GM21619 (cell line): ENCODE measurements at regions not wholly inside any gene's neighbourhood (a gene's known extent, or its start where the extent isn't known, plus 50 kb on each side); places are given as distances from the start of the nearest gene placed in this dataset.
"Not testable (repeated sequence)": the region's sequence is repeated elsewhere in the genome, so short reads cannot be mapped to it uniquely, and the experiment has no call there.

Experiments used
- ATAC-seq: cut with Tn5 transposase; IDR thresholded peaks from one replicate; pipeline ENCODE4 v1.9.1; 2021; ENCODE audit not compliant: unreplicated experiment

- not testable (repeated sequence) for ATAC-seq
These were observed 357.5 kb downstream of the CNTNAP3B start for GRCh38 chr9:41771693-41772092.

GRCh38 chr9:41754822-41755221 is 374.4 kb downstream of the CNTNAP3B start:
- not testable (repeated sequence) for ATAC-seq

GRCh38 chr9:41754403-41754802 is 374.8 kb downstream of the CNTNAP3B start:
- ATAC-seq = not testable (repeated sequence)

GRCh38 chr9:41741897-41742296 is 387.3 kb downstream of the CNTNAP3B start:
- ATAC-seq = not testable (repeated sequence)

- not testable (repeated sequence) for ATAC-seq
These were observed 388.1 kb downstream of the CNTNAP3B start for GRCh38 chr9:41741173-41741572.

- ATAC-seq = not testable (repeated sequence)
These were observed 390.5 kb downstream of the CNTNAP3B start for GRCh38 chr9:41738681-41739080.

GRCh38 chr9:41699190-41699589 is 430.0 kb downstream of the CNTNAP3B start:
- not testable (repeated sequence) for ATAC-seq

GRCh38 chr9:41697080-41697479 is 432.1 kb downstream of the CNTNAP3B start:
- not testable (repeated sequence) for ATAC-seq

GRCh38 chr9:41679312-41679711 is 449.9 kb downstream of the CNTNAP3B start:
- not testable (repeated sequence) for ATAC-seq

GRCh38 chr9:41663497-41664036 is 465.7 kb downstream of the CNTNAP3B start:
- ATAC-seq = not testable (repeated sequence)

GRCh38 chr9:41658706-41659105 is 469.6 kb upstream of the ZNG1F start:
- ATAC-seq = not testable (repeated sequence)

- ATAC-seq = not testable (repeated sequence)
These were observed 469.0 kb upstream of the ZNG1F start for GRCh38 chr9:41658116-41658515.

GRCh38 chr9:41657141-41657540 is 468.0 kb upstream of the ZNG1F start:
- ATAC-seq = not testable (repeated sequence)

- ATAC-seq = not testable (repeated sequence)
These were observed 466.0 kb upstream of the ZNG1F start for GRCh38 chr9:41655071-41655554.

- ATAC-seq = not testable (repeated sequence)
These were observed 465.2 kb upstream of the ZNG1F start for GRCh38 chr9:41654349-41654748.

- ATAC-seq = not testable (repeated sequence)
These were observed 464.6 kb upstream of the ZNG1F start for GRCh38 chr9:41653560-41654340.

- not testable (repeated sequence) for ATAC-seq
These were observed 463.7 kb upstream of the ZNG1F start for GRCh38 chr9:41652800-41653199.

GRCh38 chr9:41652100-41652713 is 463.1 kb upstream of the ZNG1F start:
- not testable (repeated sequence) for ATAC-seq

- not testable (repeated sequence) for ATAC-seq
These were observed 461.0 kb upstream of the ZNG1F start for GRCh38 chr9:41650086-41650485.

GRCh38 chr9:41648564-41648963 is 459.4 kb upstream of the ZNG1F start:
- ATAC-seq = not testable (repeated sequence)

GRCh38 chr9:41646246-41646645 is 457.1 kb upstream of the ZNG1F start:
- ATAC-seq = not testable (repeated sequence)
